ENCODE measurements at regions not wholly inside any gene's neighbourhood (a gene's known extent, or its start where the extent isn't known, plus 50 kb on each side); places are given as distances from the start of the nearest gene placed in this dataset.

GRCh38 chr7:24138343-24138742 lies 145.6 kb upstream of the NPY start:
- no peak for TF ChIP-seq MEF2A (IDR thresholded peaks at IDR 0.05; ENCODE audit: borderline replicate concordance, low read depth)
- no peak for TF ChIP-seq TAF1 (IDR thresholded peaks at IDR 0.05; ENCODE audit: borderline replicate concordance, low read depth, low read length)
- no peak for TF ChIP-seq YY1 (IDR thresholded peaks at IDR 0.05; ENCODE audit: low read depth)
- TF ChIP-seq EP300 (IDR thresholded peaks at IDR 0.05; ENCODE audit: borderline replicate concordance in 1 of 2, low read depth in 1 of 2, low read length in 1 of 2): no peak
- no peak for TF ChIP-seq FOXJ3 (CRISPR knock-in tag; IDR thresholded peaks at IDR 0.05)
- TF ChIP-seq ELF1 (IDR thresholded peaks at IDR 0.05): no peak
- TF ChIP-seq USF1 (IDR thresholded peaks at IDR 0.05; ENCODE audit: borderline replicate concordance, low read depth): no peak
- TF ChIP-seq NRF1 (IDR thresholded peaks at IDR 0.05; ENCODE audit: low read depth, low read length): no peak
- TF ChIP-seq CTCF (IDR thresholded peaks at IDR 0.05): no peak
- TF ChIP-seq RAD21 (IDR thresholded peaks at IDR 0.05; ENCODE audit: low read length): no peak
- no peak for TF ChIP-seq ZBTB33 (IDR thresholded peaks at IDR 0.05; ENCODE audit: borderline replicate concordance, low read depth)
- TF ChIP-seq SIN3A (IDR thresholded peaks at IDR 0.05; ENCODE audit: borderline replicate concordance, low read depth, low read length): no peak
- no peak for TF ChIP-seq EZH2phosphoT487 (IDR thresholded peaks at IDR 0.05; ENCODE audit: borderline replicate concordance, low read depth)
- TF ChIP-seq GATA2 (CRISPR knock-in tag; IDR thresholded peaks at IDR 0.05): no peak

Data from SK-N-SH (cell line).